CD14-positive monocyte (primary cell): ENCODE measurements at regions not wholly inside any gene's neighbourhood (a gene's known extent, or its start where the extent isn't known, plus 50 kb on each side); places are given as distances from the start of the nearest gene placed in this dataset.

ENCODE experiments used
- DNase-seq, 3 donors: peaks; one replicate each; pipeline ENCODE4 v3.0.0-alpha.2; 2011 to 2022
- H2AFZ ChIP-seq: 2 replicates; pipeline ENCODE4 v1.6.0; 2012; ENCODE audit warnings: mild to moderate bottlenecking, low read depth, low read length, inconsistent platforms; ENCODE audit not compliant: insufficient read depth, poor library complexity, severe bottlenecking
- H3K27ac ChIP-seq, 2 donors: 1 replicate in 1 of 2; 2 replicates in 1 of 2; pipeline ENCODE4 v1.5.1; 2012 to 2013; ENCODE audit warnings: low read length in 2 of 2, control low read depth in 1 of 2, inconsistent platforms in 1 of 2, low read depth in 1 of 2, mild to moderate bottlenecking in 1 of 2
- H3K27me3 ChIP-seq, 2 donors: one replicate each; pipeline versions ENCODE4 v1.6.0 to v1.6.1; 2011 to 2013; ENCODE audit warnings: low read length in 2 of 2; ENCODE audit not compliant: control insufficient read depth in 2 of 2, insufficient read depth in 2 of 2
- H3K36me3 ChIP-seq, 2 donors: replicated peaks in 1 of 2; 1 replicate in 1 of 2; 2 replicates in 1 of 2; pipeline versions ENCODE4 v1.5.1 to v1.6.1; 2012 to 2013; ENCODE audit warnings: low read length in 2 of 2, control low read depth in 1 of 2, inconsistent platforms in 1 of 2, mild to moderate bottlenecking in 1 of 2; ENCODE audit not compliant: insufficient read depth in 2 of 2, control insufficient read depth in 1 of 2
- H3K4me1 ChIP-seq, 2 donors: 1 replicate in 1 of 2; 2 replicates in 1 of 2; pipeline versions ENCODE4 v1.5.1 to v1.6.1; 2012 to 2013; ENCODE audit warnings: low read length in 2 of 2, control low read depth in 1 of 2, inconsistent platforms in 1 of 2, mild to moderate bottlenecking in 1 of 2, moderate library complexity in 1 of 2; ENCODE audit not compliant: insufficient read depth in 2 of 2, control insufficient read depth in 1 of 2
- H3K4me2 ChIP-seq: replicated peaks from 2 replicates; pipeline ENCODE3; 2012; ENCODE audit warnings: low read length, moderate library complexity, mild to moderate bottlenecking; ENCODE audit not compliant: poor library complexity, severe bottlenecking; ENCODE audit errors: extremely low read depth
- H3K4me3 ChIP-seq, 3 experiments: fragments of 200-600 bp in 1 of 3; sonication (generic) in 1 of 3; replicated peaks in 1 of 3; 1 replicate in 2 of 3; 2 replicates in 1 of 3; pipeline ENCODE4 v1.5.1; 2011 to 2013; ENCODE audit warnings: low read length in 3 of 3, mild to moderate bottlenecking in 3 of 3, control low read depth in 2 of 3, low read depth in 2 of 3, inconsistent platforms in 1 of 3, moderate library complexity in 1 of 3
- H3K79me2 ChIP-seq: 2 replicates; pipeline ENCODE4 v1.6.0; 2012; ENCODE audit warnings: mild to moderate bottlenecking, control low read depth, inconsistent platforms, low read length, moderate library complexity; ENCODE audit not compliant: insufficient read depth
- H3K9ac ChIP-seq: 2 replicates; pipeline ENCODE4 v1.6.0; 2017; ENCODE audit warnings: low read length, mild to moderate bottlenecking; ENCODE audit not compliant: insufficient read depth, poor library complexity, severe bottlenecking
- H3K9me3 ChIP-seq, 2 donors: replicated peaks in 1 of 2; 1 replicate in 1 of 2; 2 replicates in 1 of 2; pipeline versions ENCODE4 v1.5.1 to v1.6.1; 2012 to 2013; ENCODE audit warnings: low read length in 2 of 2, control low read depth in 1 of 2; ENCODE audit not compliant: control insufficient read depth in 1 of 2, insufficient read depth in 1 of 2
- H4K20me1 ChIP-seq: 2 replicates; pipeline ENCODE4 v1.6.0; 2012; ENCODE audit warnings: mild to moderate bottlenecking, low read length, control low read depth, moderate library complexity; ENCODE audit not compliant: insufficient read depth
- H3K27ac Mint-ChIP-seq, 7 donors: one replicate each; pipeline ENCODE4 v1.8.0; 2020; ENCODE audit warnings: mild to moderate bottlenecking in 7 of 7, mixed read lengths in 7 of 7, moderate library complexity in 6 of 7, inconsistent platforms in 2 of 7
- H3K27me3 Mint-ChIP-seq, 3 donors: one replicate each; pipeline ENCODE4 v1.8.0; 2021 to 2022; ENCODE audit warnings: low read depth in 3 of 3, mild to moderate bottlenecking in 3 of 3, mixed read lengths in 3 of 3, moderate library complexity in 3 of 3, inconsistent platforms in 1 of 3
- H3K36me3 Mint-ChIP-seq, 2 donors: one replicate each; pipeline ENCODE4 v1.8.0; 2020; ENCODE audit warnings: mixed read lengths in 2 of 2, inconsistent platforms in 1 of 2, mild to moderate bottlenecking in 1 of 2
- H3K4me1 Mint-ChIP-seq: one replicate; pipeline ENCODE4 v1.8.0; 2020; ENCODE audit warnings: mild to moderate bottlenecking, mixed read lengths
- H3K4me3 Mint-ChIP-seq, 2 donors: one replicate each; pipeline ENCODE4 v1.8.0; 2020; ENCODE audit warnings: mild to moderate bottlenecking in 2 of 2, mixed read lengths in 2 of 2, moderate library complexity in 1 of 2
- H3K9me3 Mint-ChIP-seq, 7 donors: one replicate each; pipeline ENCODE4 v1.8.0; 2020 to 2022; ENCODE audit warnings: mixed read lengths in 7 of 7, mild to moderate bottlenecking in 6 of 7, moderate library complexity in 6 of 7, inconsistent platforms in 2 of 7
- WGBS: methylation state at CpG from one replicate; pipeline ENCODE4 v1.1.5; 2013; ENCODE audit warnings: missing lambda C conversion rate; ENCODE audit not compliant: insufficient coverage; 5-methylcytosine and 5-hydroxymethylcytosine counted together
- intact Hi-C, 2 donors: fragments of 100-400 bp; cut with micrococcal nuclease; formaldehyde crosslinking; loops; one replicate each; pipeline versions ENCODE4 v1.15.0 to v1.15.1; 2023
- TF ChIP-seq, protein P1 (sequence below): fragments of 200-600 bp; IDR thresholded peaks from one replicate; pipeline ENCODE4 v1.8.0; 2022; ENCODE audit warnings: antibody characterized with exemption, mild to moderate bottlenecking

GRCh38 chr5:117041926-117042595 lies 467.4 kb upstream of the SEMA6A start:
- Mint-ChIP-seq H3K4me1 (no peaks in the 10 kb centered on the region), H3K27ac (no peak overlapping the region), H3K27me3 (no peaks in the 10 kb centered on the region), H3K4me3 (no peak overlapping the region), H3K9me3 (peaks cover 4 to 9% (median 6%) of the 10 kb centered on the region in 7 donors), H3K36me3 (no peaks in the 10 kb centered on the region)
- DNase-seq = no peak
- H3K79me2 ChIP-seq = no peaks in the 10 kb centered on the region
- no peak overlapping the region for H3K4me3 ChIP-seq
- peaks cover 4 to 5% of the 10 kb centered on the region in 2 donors for H3K9me3 ChIP-seq
- H3K9ac ChIP-seq = no peak overlapping the region
- WGBS = no CpG with 5 or more reads among the region's 6 CpGs
- intact Hi-C loops = no loop called here
- H3K4me1 ChIP-seq = no peaks in the 10 kb centered on the region
- H3K36me3 ChIP-seq = no peaks in the 10 kb centered on the region
- no peak overlapping the region for H2AFZ ChIP-seq
- H3K27ac ChIP-seq = no peak overlapping the region
- H3K27me3 ChIP-seq = no peaks in the 10 kb centered on the region
- no peak overlapping the region for H3K4me2 ChIP-seq
- H4K20me1 ChIP-seq = no peaks in the 10 kb centered on the region
- TF ChIP-seq, protein P1, sequence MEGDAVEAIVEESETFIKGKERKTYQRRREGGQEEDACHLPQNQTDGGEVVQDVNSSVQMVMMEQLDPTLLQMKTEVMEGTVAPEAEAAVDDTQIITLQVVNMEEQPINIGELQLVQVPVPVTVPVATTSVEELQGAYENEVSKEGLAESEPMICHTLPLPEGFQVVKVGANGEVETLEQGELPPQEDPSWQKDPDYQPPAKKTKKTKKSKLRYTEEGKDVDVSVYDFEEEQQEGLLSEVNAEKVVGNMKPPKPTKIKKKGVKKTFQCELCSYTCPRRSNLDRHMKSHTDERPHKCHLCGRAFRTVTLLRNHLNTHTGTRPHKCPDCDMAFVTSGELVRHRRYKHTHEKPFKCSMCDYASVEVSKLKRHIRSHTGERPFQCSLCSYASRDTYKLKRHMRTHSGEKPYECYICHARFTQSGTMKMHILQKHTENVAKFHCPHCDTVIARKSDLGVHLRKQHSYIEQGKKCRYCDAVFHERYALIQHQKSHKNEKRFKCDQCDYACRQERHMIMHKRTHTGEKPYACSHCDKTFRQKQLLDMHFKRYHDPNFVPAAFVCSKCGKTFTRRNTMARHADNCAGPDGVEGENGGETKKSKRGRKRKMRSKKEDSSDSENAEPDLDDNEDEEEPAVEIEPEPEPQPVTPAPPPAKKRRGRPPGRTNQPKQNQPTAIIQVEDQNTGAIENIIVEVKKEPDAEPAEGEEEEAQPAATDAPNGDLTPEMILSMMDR = no peak

GRCh38 chr5:117039035-117039434 lies 464.4 kb upstream of the SEMA6A start:
- Histone ChIP-seq H3K36me3 (no peaks in the 10 kb centered on the region), H3K4me3 (no peak overlapping the region), H3K79me2 (no peaks in the 10 kb centered on the region), H3K4me1 (no peaks in the 10 kb centered on the region), H4K20me1 (no peaks in the 10 kb centered on the region), H3K4me2 (no peak overlapping the region), H3K9ac (no peak overlapping the region), H3K9me3 (peaks cover 0 to 5% of the 10 kb centered on the region in 2 donors), H3K27ac (no peak overlapping the region), H3K27me3 (no peaks in the 10 kb centered on the region), H2AFZ (no peak overlapping the region)
- H3K9me3 Mint-ChIP-seq = peaks cover 0 to 4% (median 2%) of the 10 kb centered on the region in 7 donors
- DNase-seq = no peak
- no peaks in the 10 kb centered on the region for H3K36me3 Mint-ChIP-seq
- H3K27me3 Mint-ChIP-seq = no peaks in the 10 kb centered on the region
- TF ChIP-seq, protein P1 = no peak
- intact Hi-C loops = no loop called here
- no peak overlapping the region for H3K27ac Mint-ChIP-seq
- H3K4me3 Mint-ChIP-seq = no peak overlapping the region
- no peaks in the 10 kb centered on the region for H3K4me1 Mint-ChIP-seq
